WTC11 (cell line): ENCODE measurements at regions not wholly inside any gene's neighbourhood (a gene's known extent, or its start where the extent isn't known, plus 50 kb on each side); places are given as distances from the start of the nearest gene placed in this dataset.

ENCODE experiments used
- ATAC-seq: fragments of 200-7000 bp; cut with Tn5 transposase; 2 replicates; pipeline ENCODE4 v1.10.0; 2021; ENCODE audit warnings: mild to moderate bottlenecking, moderate library complexity
- CTCF ChIA-PET: fragments of 300-600 bp; sonication (Branson Sonifier 250); formaldehyde crosslinking; loops from one replicate; lab custom pipeline; 2021; ENCODE audit warnings: antibody characterized with exemption; lab: Charles Lee
- POLR2A ChIA-PET: fragments of 350-600 bp; sonication (Branson Sonifier 250); formaldehyde crosslinking; loops from one replicate; lab custom pipeline; 2021; ENCODE audit warnings: antibody characterized with exemption; lab: Charles Lee
- DNase-seq: peaks from one replicate; pipeline ENCODE4 v3.0.0; 2021; ENCODE audit warnings: low spot score
- H3K27ac Mint-ChIP-seq: 2 replicates; pipeline ENCODE4 v1.8.0; 2021; ENCODE audit warnings: mixed read lengths
- H3K27me3 Mint-ChIP-seq: 2 replicates; pipeline ENCODE4 v1.8.0; 2021; ENCODE audit warnings: low read depth, mild to moderate bottlenecking, moderate library complexity, mixed read lengths
- H3K36me3 Mint-ChIP-seq: 2 replicates; pipeline ENCODE4 v1.8.0; 2021; ENCODE audit warnings: mixed read lengths
- H3K4me1 Mint-ChIP-seq: 2 replicates; pipeline ENCODE4 v1.8.0; 2022; ENCODE audit warnings: mixed read lengths
- H3K4me3 Mint-ChIP-seq: 2 replicates; pipeline ENCODE4 v1.8.0; 2021; ENCODE audit warnings: mild to moderate bottlenecking, moderate library complexity, mixed read lengths
- H3K9me3 Mint-ChIP-seq: 2 replicates; pipeline ENCODE4 v1.8.0; 2021; ENCODE audit warnings: mixed read lengths
- CTCF ChIP-seq: fragments of 200-600 bp; IDR thresholded peaks from 2 replicates; pipeline ENCODE4 v1.8.0; 2022; ENCODE audit warnings: antibody characterized with exemption
- ETV6 ChIP-seq: sonication (generic); formaldehyde crosslinking; IDR thresholded peaks from 2 replicates; pipeline ENCODE4 v1.8.1; 2022; ENCODE audit warnings: mild to moderate bottlenecking, missing genetic modification reagents
- FOXP1 ChIP-seq: sonication (generic); formaldehyde crosslinking; IDR thresholded peaks from 2 replicates; pipeline ENCODE4 v1.8.0; 2022; ENCODE audit warnings: missing genetic modification reagents, mild to moderate bottlenecking, moderate library complexity, borderline replicate concordance
- FOXP4 ChIP-seq: sonication (generic); formaldehyde crosslinking; IDR thresholded peaks from 2 replicates; pipeline ENCODE4 v1.8.0; 2022; ENCODE audit warnings: mild to moderate bottlenecking, missing genetic modification reagents
- HMGXB4 ChIP-seq: sonication (generic); formaldehyde crosslinking; IDR thresholded peaks from 2 replicates; pipeline ENCODE4 v1.8.1; 2023; ENCODE audit warnings: mild to moderate bottlenecking, moderate library complexity, missing genetic modification reagents
- NR3C1 ChIP-seq: sonication (generic); formaldehyde crosslinking; conservative IDR thresholded peaks from 2 replicates; pipeline ENCODE4 v1.8.1; 2023; ENCODE audit warnings: low read depth, mild to moderate bottlenecking, missing genetic modification reagents
- OVOL2 ChIP-seq: fragments of 250-450 bp; sonication (Bioruptor Pico); IDR thresholded peaks from 2 replicates; pipeline ENCODE4 v1.9.0; 2021; ENCODE audit warnings: mild to moderate bottlenecking, borderline replicate concordance
- RORB ChIP-seq: fragments of 250-450 bp; sonication (Bioruptor Pico); IDR thresholded peaks from 2 replicates; pipeline ENCODE4 v1.9.0; 2021; ENCODE audit warnings: mild to moderate bottlenecking
- SMAD4 ChIP-seq: sonication (generic); formaldehyde crosslinking; IDR thresholded peaks from 2 replicates; pipeline ENCODE4 v1.8.0; 2022; ENCODE audit warnings: mild to moderate bottlenecking, missing genetic modification reagents
- TP53 ChIP-seq: sonication (generic); formaldehyde crosslinking; IDR thresholded peaks from 2 replicates; pipeline ENCODE4 v1.8.1; 2023; ENCODE audit warnings: mild to moderate bottlenecking, missing genetic modification reagents
- ZNF532 ChIP-seq: fragments of 250-450 bp; sonication (Bioruptor Pico); IDR thresholded peaks from 2 replicates; pipeline ENCODE4 v1.9.0; 2021; ENCODE audit warnings: mild to moderate bottlenecking, borderline replicate concordance

GRCh38 chr11:21650961-21651360 lies 541.9 kb upstream of the ANO5 start (continued):
- TF ChIP-seq CTCF = no peak

- peaks cover 11% of the 10 kb centered on the region for H3K4me1 Mint-ChIP-seq
- no peaks in the 10 kb centered on the region for H3K36me3 Mint-ChIP-seq
- no peak for ATAC-seq
- TF ChIP-seq ETV6 (CRISPR knock-in tag) = no peak
- no peaks in the 10 kb centered on the region for H3K27me3 Mint-ChIP-seq
- ChIA-PET POLR2A (no interaction called here), CTCF (no interaction called here)
- no peak overlapping the region for H3K4me3 Mint-ChIP-seq
- no peaks in the 10 kb centered on the region for H3K9me3 Mint-ChIP-seq
- DNase-seq = no peak
- H3K27ac Mint-ChIP-seq = no peak overlapping the region
These were observed 538.9 kb upstream of the ANO5 start for GRCh38 chr11:21653951-21654421.

GRCh38 chr11:21656065-21656464 lies 536.8 kb upstream of the ANO5 start:
- CTCF ChIA-PET = no interaction called here
- POLR2A ChIA-PET = no interaction called here
- Mint-ChIP-seq H3K4me1 (peaks cover 11% of the 10 kb centered on the region), H3K9me3 (no peaks in the 10 kb centered on the region; the same call in none of the 2 replicates), H3K27me3 (no peaks in the 10 kb centered on the region), H3K4me3 (no peak overlapping the region), H3K36me3 (no peaks in the 10 kb centered on the region), H3K27ac (no peak overlapping the region)
- ATAC-seq (no peak), DNase-seq (no peak)
- no peak for TF ChIP-seq FOXP1 (CRISPR knock-in tag)
- TF ChIP-seq ZNF532 = no peak
- TF ChIP-seq RORB (CRISPR knock-in tag) = no peak

- ATAC-seq = no peak
- Mint-ChIP-seq H3K4me1 (peaks cover 9% of the 10 kb centered on the region), H3K27me3 (no peaks in the 10 kb centered on the region), H3K27ac (no peak overlapping the region), H3K36me3 (no peaks in the 10 kb centered on the region), H3K9me3 (peaks cover 5% of the 10 kb centered on the region), H3K4me3 (no peak overlapping the region)
- CTCF ChIA-PET = no interaction called here
- no peak for DNase-seq
- TF ChIP-seq HMGXB4 (CRISPR knock-in tag) = no peak
- no peak for TF ChIP-seq NR3C1 (CRISPR knock-in tag)
- TF ChIP-seq FOXP4 = no peak
- no peak for TF ChIP-seq OVOL2
- no peak for TF ChIP-seq SMAD4 (CRISPR knock-in tag)
- no peak for TF ChIP-seq TP53
- POLR2A ChIA-PET = no interaction called here
These were observed 534.2 kb upstream of the ANO5 start for GRCh38 chr11:21658654-21659193.
